A549 (cell line): ENCODE measurements at regions not wholly inside any gene's neighbourhood (a gene's known extent, or its start where the extent isn't known, plus 50 kb on each side); places are given as distances from the start of the nearest gene placed in this dataset.

Experiments
- ATAC-seq, 2 experiments: fragments of 200-7000 bp in 1 of 2; fragments of >200 bp in 1 of 2; cut with Nextera tagmentation in 1 of 2; cut with Tn5 transposase in 1 of 2; 3 replicates each; pipeline versions ENCODE4 v1.8.0 to v1.9.1; 2018 to 2020; ENCODE audit warnings: mild to moderate bottlenecking in 1 of 2, moderate library complexity in 1 of 2
- CTCF ChIA-PET: fragments of 300-600 bp; sonication (Branson Sonifier 250); formaldehyde crosslinking; extraction: SDS; loops from one replicate; lab custom pipeline; 2021; ENCODE audit warnings: antibody characterized with exemption, inconsistent platforms; lab: Yijun Ruan, JAX
- POLR2A ChIA-PET: fragments of 350-600 bp; formaldehyde crosslinking; extraction: SDS; loops from one replicate; lab custom pipeline; 2021; ENCODE audit warnings: antibody characterized with exemption, inconsistent platforms; lab: Yijun Ruan, JAX
- DNase-seq, 2 experiments: peaks; one replicate each; pipeline versions ENCODE4 v3.0.0 to v3.0.0-alpha.2; 2011 to 2016; ENCODE audit warnings: low read depth in 1 of 2, low spot score in 1 of 2
- FAIRE-seq: peaks from 2 replicates; lab custom pipeline; 2011; peaks lifted over from hg19 to GRCh38; lab: Jason Lieb, UNC
- H3K27ac ChIP-seq, 2 experiments: fragments of >200 bp; sonication (Bioruptor Twin); formaldehyde crosslinking; 3 replicates each; pipeline ENCODE4 v1.5.1; 2016 to 2017
- H3K4me1 ChIP-seq: fragments of >200 bp; sonication (Bioruptor Twin); formaldehyde crosslinking; 3 replicates; pipeline ENCODE4 v1.6.1; 2016
- H3K4me2 ChIP-seq: fragments of >200 bp; sonication (Bioruptor Twin); formaldehyde crosslinking; 3 replicates; pipeline ENCODE4 v1.6.1; 2016
- H3K4me3 ChIP-seq: fragments of >200 bp; sonication (Bioruptor Twin); formaldehyde crosslinking; 3 replicates; pipeline ENCODE4 v1.5.1; 2016
- H3K9me3 ChIP-seq: fragments of >200 bp; sonication (Bioruptor Twin); formaldehyde crosslinking; 3 replicates; pipeline ENCODE4 v1.6.1; 2016
- CHD2 ChIP-seq: fragments of 150-350 bp; IDR thresholded peaks from 2 replicates; pipeline ENCODE4 v1.6.1; 2014; ENCODE audit warnings: low read length; ENCODE audit not compliant: partially characterized antibody
- E2F6 ChIP-seq: IDR thresholded peaks from 2 replicates; pipeline ENCODE4 v1.6.1; 2012; ENCODE audit warnings: low read depth, borderline replicate concordance
- FOSL2 ChIP-seq, 2 experiments: fragments of 450-650 bp in 1 of 2; fragments of >200 bp in 1 of 2; sonication (Bioruptor Twin) in 1 of 2; formaldehyde crosslinking; IDR thresholded peaks; 2 replicates each; pipeline versions ENCODE4 v1.5.0 to v1.6.1; 2016 to 2020; ENCODE audit warnings: mild to moderate bottlenecking in 1 of 2, moderate library complexity in 1 of 2
- FOXS1 ChIP-seq: fragments of 250-450 bp; sonication (Bioruptor Pico); IDR thresholded peaks from 2 replicates; pipeline ENCODE4 v1.5.0; 2020; ENCODE audit warnings: mild to moderate bottlenecking, moderate library complexity
- GATA3 ChIP-seq: IDR thresholded peaks from 2 replicates; pipeline ENCODE4 v1.6.1; 2012; ENCODE audit warnings: borderline replicate concordance
- HES2 ChIP-seq: fragments of >200 bp; sonication (Bioruptor Twin); formaldehyde crosslinking; IDR thresholded peaks from 2 replicates; pipeline ENCODE4 v1.6.1; 2016
- HOXA7 ChIP-seq: fragments of 250-450 bp; sonication (Bioruptor Pico); IDR thresholded peaks from 2 replicates; pipeline ENCODE4 v1.5.0; 2020; ENCODE audit warnings: mild to moderate bottlenecking, moderate library complexity
- JUN ChIP-seq, 2 experiments: fragments of >200 bp; sonication (Bioruptor Twin); formaldehyde crosslinking; IDR thresholded peaks; 2 replicates in 1 of 2; 3 replicates in 1 of 2; pipeline ENCODE4 v1.6.1; 2016 to 2017
- KDM5A ChIP-seq: fragments of 200-600 bp; sonication (generic); IDR thresholded peaks from 2 replicates; pipeline ENCODE4 v1.6.1; 2016; ENCODE audit warnings: antibody characterized with exemption, mild to moderate bottlenecking
- MAFK ChIP-seq: fragments of 450-650 bp; IDR thresholded peaks from 2 replicates; pipeline ENCODE4 v1.6.1; 2014; ENCODE audit not compliant: partially characterized antibody
- MAX ChIP-seq: IDR thresholded peaks from 2 replicates; pipeline ENCODE4 v1.6.1; 2012
- NPAS2 ChIP-seq: fragments of 250-450 bp; sonication (Bioruptor Pico); IDR thresholded peaks from 2 replicates; pipeline ENCODE4 v1.8.0; 2022; ENCODE audit warnings: mild to moderate bottlenecking, moderate library complexity, borderline replicate concordance
- PBX3 ChIP-seq: IDR thresholded peaks from 2 replicates; pipeline ENCODE4 v1.6.1; 2012
- RARB ChIP-seq: fragments of 250-450 bp; sonication (Bioruptor Pico); IDR thresholded peaks from 2 replicates; pipeline ENCODE4 v1.8.0; 2021; ENCODE audit warnings: mild to moderate bottlenecking, moderate library complexity
- REST ChIP-seq: fragments of 200-600 bp; sonication (generic); IDR thresholded peaks from 2 replicates; pipeline ENCODE4 v1.6.1; 2016; ENCODE audit warnings: antibody characterized with exemption, mild to moderate bottlenecking, moderate library complexity
- TFCP2L1 ChIP-seq: fragments of 250-450 bp; sonication (Bioruptor Pico); IDR thresholded peaks from 2 replicates; pipeline ENCODE4 v1.5.0; 2021; ENCODE audit warnings: mild to moderate bottlenecking
- TP53 ChIP-seq: fragments of 250-450 bp; sonication (Bioruptor Pico); IDR thresholded peaks from 2 replicates; pipeline ENCODE4 v1.5.0; 2021; ENCODE audit warnings: mild to moderate bottlenecking, moderate library complexity
- ZSCAN20 ChIP-seq: fragments of 250-450 bp; sonication (Bioruptor Pico); IDR thresholded peaks from 2 replicates; pipeline ENCODE4 v1.8.0; 2022; ENCODE audit warnings: mild to moderate bottlenecking, moderate library complexity
- WGBS: methylation state at CpG from one replicate; pipeline ENCODE4 v1.1.6; 2017; ENCODE audit errors: missing lambda C conversion rate; 5-methylcytosine and 5-hydroxymethylcytosine counted together

GRCh38 chr11:26914968-26915367, 78.9 kb upstream of the FIBIN start (continued):
- TF ChIP-seq NPAS2: no peak
- TF ChIP-seq TP53 (CRISPR knock-in tag): no peak
- no peak for TF ChIP-seq MAX
- no peak for TF ChIP-seq E2F6
- TF ChIP-seq, all 56 proteins: peak for 0

GRCh38 chr11:26916805-26917204, 77.1 kb upstream of the FIBIN start:
- Histone ChIP-seq H3K9me3 (no peaks in the 10 kb centered on the region), H3K4me1 (no peaks in the 10 kb centered on the region), H3K4me2 (no peak overlapping the region), H3K27ac (no peak overlapping the region), H3K4me3 (no peak overlapping the region)
- POLR2A ChIA-PET: no interaction called here
- CTCF ChIA-PET: no interaction called here
- 28% methylated on average over 6 of the region's 6 CpGs for WGBS
- TF ChIP-seq E2F6: no peak
- peak; percentile 75 for TF ChIP-seq MAFK
- no peak for TF ChIP-seq CHD2
- no peak for TF ChIP-seq RARB
- no peak for TF ChIP-seq KDM5A
- TF ChIP-seq HES2: no peak
- ATAC-seq (no peak), FAIRE-seq (no peak), DNase-seq (no peak)

GRCh38 chr11:26928582-26928981, 65.3 kb upstream of the FIBIN start:
- Histone ChIP-seq H3K4me1 (no peaks in the 10 kb centered on the region), H3K4me2 (no peak overlapping the region), H3K4me3 (no peak overlapping the region), H3K27ac (no peak overlapping the region), H3K9me3 (no peaks in the 10 kb centered on the region)
- FAIRE-seq: no peak
- DNase-seq: no peak
- ATAC-seq: no peak
- WGBS: 11% methylated on average over 3 of the region's 3 CpGs
- POLR2A ChIA-PET: no interaction called here
- TF ChIP-seq PBX3: no peak
- TF ChIP-seq ZSCAN20: no peak
- no peak for TF ChIP-seq HOXA7
- no peak for TF ChIP-seq TFCP2L1 (CRISPR knock-in tag)
- no peak for TF ChIP-seq FOXS1 (CRISPR knock-in tag)
- TF ChIP-seq NPAS2: no peak
- no peak for TF ChIP-seq FOSL2 (IDR thresholded peaks at IDR 0.05)
- no peak for TF ChIP-seq FOSL2 (CRISPR knock-in tag; IDR thresholded peaks at IDR 0.05)
- no peak for TF ChIP-seq JUN (IDR thresholded peaks at IDR 0.05)
- TF ChIP-seq GATA3: no peak
- TF ChIP-seq REST: no peak
- CTCF ChIA-PET: no interaction called here
